ENCODE measurements at regions not wholly inside any gene's neighbourhood (a gene's known extent, or its start where the extent isn't known, plus 50 kb on each side); places are given as distances from the start of the nearest gene placed in this dataset.

DNA sequence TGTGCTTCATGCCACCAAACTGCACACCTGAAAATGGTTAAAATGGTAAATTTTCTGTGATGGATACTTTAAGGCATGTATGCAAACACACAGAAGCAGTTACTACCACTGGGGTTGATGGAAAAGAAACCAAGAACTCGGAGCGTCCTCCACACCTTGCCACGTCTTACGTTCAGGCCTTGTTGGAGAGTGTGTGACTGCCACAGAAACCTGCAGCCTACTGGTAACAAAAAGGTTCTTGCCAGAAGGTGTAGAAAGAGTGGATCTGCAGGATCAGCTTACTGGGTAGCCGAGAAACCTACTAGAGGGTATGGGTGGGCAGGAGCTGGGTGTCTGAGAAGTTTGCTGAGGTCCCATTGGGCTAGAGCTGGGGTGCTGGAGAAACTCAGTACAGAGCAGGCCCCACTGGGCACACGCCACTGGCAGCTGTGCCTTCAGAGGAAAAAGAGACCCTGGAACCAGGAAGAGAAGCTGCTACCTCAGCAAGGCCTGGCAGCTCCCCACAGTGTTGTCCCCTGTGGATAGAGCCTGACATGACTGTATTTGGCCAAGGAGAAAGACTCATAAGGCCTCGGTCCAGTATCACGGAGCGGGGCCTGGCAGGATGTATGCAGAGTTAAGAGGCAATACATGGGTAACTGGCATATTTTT lies 204.6 kb downstream of the SEC14L1 start:
- Histone ChIP-seq H3K36me3 (ENCODE audit: control insufficient read depth in 2 of 4, insufficient read depth in 4 of 4, low read length in 3 of 4) (no peaks in the 10 kb centered on the region; a peak in 2 of 8 replicates), H2BK20ac (ENCODE audit: low read length) (no peak overlapping the region), H4K91ac (replicated peaks; ENCODE audit: insufficient read length, low read length) (no peak overlapping the region), H3K18ac (ENCODE audit: extremely low read depth, low read length) (no peak overlapping the region), H3K14ac (ENCODE audit: insufficient read length) (no peak overlapping the region), H3K9me3 (ENCODE audit: insufficient read depth in 2 of 2, low read depth in 1 of 2, low read length in 1 of 2) (peaks cover 0 to 5% of the 10 kb centered on the region in 2 experiments; a peak in 2 of 4 replicates), H3K56ac (replicated peaks; ENCODE audit: insufficient read length, low read depth, low read length) (no peak overlapping the region), H4K8ac (ENCODE audit: extremely low read depth, insufficient read depth, low read length) (no peak overlapping the region), H3K23ac (ENCODE audit: insufficient read length) (no peak overlapping the region), H2AFZ (ENCODE audit: low read length) (no peak overlapping the region), H3K4me3 (ENCODE audit: extremely low read depth in 1 of 4, insufficient read depth in 2 of 4, low read depth in 3 of 4, low read length in 4 of 4) (no peak overlapping the region), H2BK12ac (ENCODE audit: low read depth, low read length) (no peak overlapping the region), H2BK15ac (ENCODE audit: low read length) (no peak overlapping the region), H4K5ac (ENCODE audit: insufficient read length, low read depth, low read length) (no peak overlapping the region), H3K79me2 (ENCODE audit: control insufficient read depth in 1 of 2, insufficient read depth in 2 of 2, low read length in 2 of 2) (no peaks in the 10 kb centered on the region), H3K27ac (ENCODE audit: low read depth, low read length) (no peak overlapping the region), H2BK120ac (replicated peaks; ENCODE audit: low read depth, low read length) (no peak overlapping the region), H2AK5ac (ENCODE audit: low read depth, low read length) (no peak overlapping the region), H3K4me1 (replicated peaks in 1 of 4; ENCODE audit: control insufficient read depth in 3 of 4, insufficient read depth in 4 of 4, low read length in 3 of 4) (no peaks in the 10 kb centered on the region), H4K20me1 (replicated peaks in 1 of 2; ENCODE audit: control insufficient read depth in 1 of 2, insufficient read depth in 2 of 2, low read length in 2 of 2) (no peaks in the 10 kb centered on the region), H3K27me3 (replicated peaks in 1 of 4; ENCODE audit: control insufficient read depth in 3 of 4, extremely low read depth in 1 of 4, insufficient read depth in 3 of 4, low read length in 3 of 4) (no peaks in the 10 kb centered on the region), H3K79me1 (ENCODE audit: low read depth, low read length) (peaks cover 3% of the 10 kb centered on the region; the same call in 1 of the 2 replicates), H3K4me2 (ENCODE audit: insufficient read depth in 1 of 2, low read depth in 2 of 2, low read length in 2 of 2) (no peak overlapping the region), H3K4ac (replicated peaks; ENCODE audit: insufficient read length, low read depth, low read length) (no peak overlapping the region), H3K9ac (replicated peaks in 1 of 4; ENCODE audit: extremely low read depth in 1 of 4, low read depth in 3 of 4, low read length in 3 of 4) (no peak overlapping the region), H3K23me2 (ENCODE audit: low read depth, low read length) (no peaks in the 10 kb centered on the region), H2BK5ac (ENCODE audit: low read depth, low read length) (no peak overlapping the region)
- CTCF ChIA-PET (ENCODE audit: partially characterized antibody) = interaction anchor here (1.0 to 2.5 kb wide), 6 partner anchors 13 to 149 kb away, joined by 3 to 10 read pairs (median 4); no protein-coding TSS in a partner anchor
- TF ChIP-seq CBX8 (IDR thresholded peaks at IDR 0.05; ENCODE audit: borderline replicate concordance, low read depth, low read length) = no peak
- no peak for TF ChIP-seq CREB1 (IDR thresholded peaks at IDR 0.05)
- TF ChIP-seq JUN (IDR thresholded peaks at IDR 0.05; ENCODE audit: low read depth, low read length) = no peak
- TF ChIP-seq EGR1 (IDR thresholded peaks at IDR 0.05; ENCODE audit: borderline replicate concordance, low read depth, low read length) = no peak
- no peak for TF ChIP-seq CHD1 (IDR thresholded peaks at IDR 0.05; ENCODE audit: low read depth, low read length)
- no peak for TF ChIP-seq ZNF274 (IDR thresholded peaks at IDR 0.05; ENCODE audit: borderline replicate concordance, extremely low read depth, low read length)
- TF ChIP-seq KDM4A (IDR thresholded peaks at IDR 0.05; ENCODE audit: low read depth, low read length, severe bottlenecking) = no peak
- no peak for TF ChIP-seq CTBP2 (IDR thresholded peaks at IDR 0.05; ENCODE audit: borderline replicate concordance, insufficient read depth, insufficient read length, low read length)
- FAIRE-seq (no peak), DNase-seq (ENCODE audit: low read depth in 1 of 2, low spot score in 2 of 2) (no peak)
- 94% methylated on average over 9 of the region's 9 CpGs; no CpG with 5 or more reads in 1 of the 2 experiments for WGBS, 2 experiments (ENCODE audit: extremely low coverage in 1 of 2, insufficient coverage in 1 of 2, insufficient read length in 1 of 2, insufficient replicate concordance in 2 of 2, low coverage in 1 of 2, low lambda C conversion rate in 2 of 2, missing lambda C conversion rate in 1 of 2)
- POLR2A ChIA-PET (ENCODE audit: partially characterized antibody) = interaction anchor here (1.4 kb wide), 1 partner anchor 9 kb away, joined by 4 read pairs; no protein-coding TSS in a partner anchor
